ENCODE measurements at regions not wholly inside any gene's neighbourhood (a gene's known extent, or its start where the extent isn't known, plus 50 kb on each side); places are given as distances from the start of the nearest gene placed in this dataset.

DNA sequence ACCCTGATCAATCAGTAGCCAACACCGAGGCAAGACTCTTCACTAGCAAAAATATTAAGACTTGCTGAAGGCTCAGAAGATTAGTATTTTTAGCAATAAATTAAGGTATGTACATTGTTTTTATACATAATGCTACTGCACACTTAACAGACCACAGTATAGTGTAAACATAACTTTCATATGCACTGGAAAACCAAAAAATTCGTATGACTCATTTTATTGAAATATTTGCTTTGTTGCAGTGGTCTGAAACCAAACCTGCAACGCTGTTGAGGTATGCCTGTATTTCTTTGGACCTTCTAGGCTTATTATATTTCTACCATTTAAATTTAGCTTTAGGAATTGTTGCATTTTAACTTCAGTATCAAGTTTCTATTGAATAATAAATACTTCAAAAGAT lies 65.8 kb upstream of the BCL9 start:
- BruUV-seq (replicated peaks), result no TSS peak
- Histone ChIP-seq H2BK5ac (ENCODE audit: low read depth, low read length, poor library complexity, severe bottlenecking) (no peak overlapping the region), H3K9me3 (ENCODE audit: control insufficient read depth, insufficient read depth, low read length) (no peaks in the 10 kb centered on the region), H3K23ac (ENCODE audit: low read depth, low read length) (no peak overlapping the region), H2AK5ac (ENCODE audit: low read depth, low read length) (no peak overlapping the region), H2BK20ac (ENCODE audit: low read depth, low read length) (no peak overlapping the region), H4K20me1 (ENCODE audit: insufficient read depth, low read length) (no peaks in the 10 kb centered on the region), H3K4me3 (ENCODE audit: insufficient read depth, low read depth, low read length) (no peak overlapping the region), H4K8ac (ENCODE audit: low read depth in 2 of 2, low read length in 2 of 2) (no peak overlapping the region), H3K27ac (ENCODE audit: insufficient read depth, low read length) (no peak overlapping the region), H3K4me2 (ENCODE audit: low read depth, low read length) (no peak overlapping the region), H4K5ac (ENCODE audit: low read depth, low read length) (no peak overlapping the region), H3K36me3 (ENCODE audit: control insufficient read depth, insufficient read depth, low read length) (no peaks in the 10 kb centered on the region), H2BK120ac (ENCODE audit: low read depth, low read length) (no peak overlapping the region), H3K14ac (replicated peaks; ENCODE audit: low read depth, low read length) (no peak overlapping the region), H3K79me1 (ENCODE audit: low read depth in 1 of 2, low read length in 2 of 2) (no peaks in the 10 kb centered on the region), H3K56ac (ENCODE audit: extremely low read depth, insufficient read depth, low read length) (no peak overlapping the region), H3K9me1 (ENCODE audit: insufficient read depth, low read length) (no peaks in the 10 kb centered on the region), H2AK9ac (replicated peaks; ENCODE audit: low read depth, low read length, poor library complexity) (no peak overlapping the region), H3K9ac (ENCODE audit: low read depth, low read length) (no peak overlapping the region), H2BK15ac (ENCODE audit: low read depth, low read length) (no peak overlapping the region), H3K27me3 (ENCODE audit: control insufficient read depth, insufficient read depth, low read length) (no peaks in the 10 kb centered on the region), H2AFZ (replicated peaks; ENCODE audit: low read length, poor library complexity) (no peak overlapping the region), H3K18ac (ENCODE audit: low read depth, low read length) (no peak overlapping the region), H3K4ac (ENCODE audit: low read depth, low read length) (no peak overlapping the region), H3K4me1 (ENCODE audit: control insufficient read depth, insufficient read depth, low read length) (no peaks in the 10 kb centered on the region), H4K91ac (ENCODE audit: insufficient read depth, low read depth, low read length) (no peak overlapping the region)
- intact Hi-C loops (cut with micrococcal nuclease) (no loop called here), in situ Hi-C loops (cut with MboI; ENCODE audit: low sequenced_read_pairs) (loop anchor here (25.0 kb wide), 1 partner anchor 412 kb away; no protein-coding TSS in a partner anchor), dilution Hi-C loops (cut with HindIII; ENCODE audit: low sequenced_read_pairs, unreplicated experiment) (no loop called here)
- TF ChIP-seq CEBPB (IDR thresholded peaks at IDR 0.05; ENCODE audit: low read depth, low read length) (no peak), MAZ (IDR thresholded peaks at IDR 0.05; ENCODE audit: borderline replicate concordance, low read depth, low read length) (no peak), CHD1 (IDR thresholded peaks at IDR 0.05; ENCODE audit: low read depth, low read length) (no peak), POLR2A (IDR thresholded peaks at IDR 0.05; ENCODE audit: low read depth, low read length) (no peak), NFE2L2 (IDR thresholded peaks at IDR 0.05; ENCODE audit: low read depth, low read length) (no peak), MAFK (IDR thresholded peaks at IDR 0.05; ENCODE audit: low read depth, low read length) (no peak), RCOR1 (IDR thresholded peaks at IDR 0.05; ENCODE audit: insufficient replicate concordance, low read length) (no peak)
- DNase-seq (no peak), ATAC-seq (ENCODE audit: low read depth) (no peak)
- POLR2A ChIA-PET (ENCODE audit: unreplicated experiment), result no interaction called here
- CTCF ChIA-PET, result interaction anchor here (0.8 to 1.3 kb wide), 2 partner anchors 8 to 23 kb away, joined by 3 read pairs; no protein-coding TSS in a partner anchor
- no CpG with 5 or more reads among the region's 3 CpGs for whole genome bisulfite sequencing, 2 experiments (ENCODE audit: extremely low coverage in 2 of 2, insufficient read length in 1 of 2)
